Anterior cingulate cortex (tissue), 58 donors: ENCODE measurements at regions not wholly inside any gene's neighbourhood (a gene's known extent, or its start where the extent isn't known, plus 50 kb on each side); places are given as distances from the start of the nearest gene placed in this dataset.
"Not testable (repeated sequence)": the region's sequence is repeated elsewhere in the genome, so short reads cannot be mapped to it uniquely, and the experiment has no call there.

Experiments
- DNase-seq, 58 donors: peaks; one replicate each; lab custom pipeline; 2025; lab: John Stamatoyannopoulos, UW

- no peak for DNase-seq
These were observed 471.4 kb upstream of the SLC35B3 start for GRCh38 chr6:8906699-8907098.

DNA sequence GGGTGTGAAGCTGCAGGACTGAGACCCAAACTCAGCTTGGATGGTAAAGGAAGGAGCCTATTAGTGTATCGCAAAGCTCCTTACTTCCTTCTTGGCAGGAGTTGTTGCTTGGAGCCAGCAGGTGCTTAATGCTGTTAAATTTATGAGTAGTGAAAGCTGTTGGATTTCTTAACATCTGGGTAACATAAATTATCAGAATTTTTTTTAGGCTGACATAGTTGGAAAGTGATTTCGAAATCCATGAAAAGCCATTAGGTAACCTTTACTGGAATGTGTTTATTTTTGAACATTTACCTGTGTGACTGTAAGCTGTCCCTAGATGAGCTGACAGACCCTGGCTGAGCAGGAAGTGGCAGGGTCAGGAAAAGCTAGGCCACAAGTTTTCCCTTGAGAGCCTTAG lies 470.4 kb upstream of the SLC35B3 start:
- no peak for DNase-seq

- no peak for DNase-seq
These were observed 469.4 kb upstream of the SLC35B3 start for GRCh38 chr6:8904754-8905153.

DNA sequence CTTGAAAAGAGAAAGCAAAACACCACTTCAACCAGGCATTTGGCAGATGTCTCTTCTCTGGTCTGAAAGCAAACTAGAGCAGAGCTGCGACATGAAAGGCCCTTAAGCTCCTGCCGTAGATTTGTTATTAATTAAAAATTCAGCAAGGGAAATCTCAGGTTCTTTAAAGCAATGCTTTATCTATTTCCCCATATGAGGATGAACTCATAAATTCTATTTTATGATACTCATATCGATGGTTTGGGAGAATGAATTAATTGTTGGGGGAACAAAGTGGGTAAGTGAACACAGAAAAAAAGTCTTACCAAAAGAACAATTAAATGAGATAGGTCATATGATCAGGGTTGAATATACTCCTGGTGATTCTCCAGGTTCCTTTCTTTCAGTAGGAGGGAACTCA lies 464.7 kb upstream of the SLC35B3 start:
- no peak for DNase-seq

GRCh38 chr6:8889514-8889913 lies 454.2 kb upstream of the SLC35B3 start:
- DNase-seq: no peak

DNA sequence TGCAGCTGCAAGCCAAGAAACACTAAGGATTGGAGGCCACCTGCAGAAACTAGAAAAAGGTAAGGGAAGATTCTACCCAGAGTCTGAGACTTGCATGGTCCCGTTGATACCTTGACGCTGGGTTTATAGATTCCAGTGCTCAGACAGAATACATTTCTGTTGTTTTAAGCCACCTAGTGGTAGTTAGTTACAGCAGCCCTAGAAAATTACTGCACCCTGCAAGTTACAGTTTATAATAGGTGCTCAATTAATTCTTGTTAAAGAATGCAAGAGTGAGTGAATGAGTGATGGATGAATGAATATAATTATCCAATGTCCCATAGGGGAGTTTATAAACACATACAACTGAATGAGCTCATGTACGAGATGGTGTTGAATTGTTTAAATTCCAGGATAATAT lies 453.1 kb upstream of the SLC35B3 start:
- DNase-seq: no peak

DNA sequence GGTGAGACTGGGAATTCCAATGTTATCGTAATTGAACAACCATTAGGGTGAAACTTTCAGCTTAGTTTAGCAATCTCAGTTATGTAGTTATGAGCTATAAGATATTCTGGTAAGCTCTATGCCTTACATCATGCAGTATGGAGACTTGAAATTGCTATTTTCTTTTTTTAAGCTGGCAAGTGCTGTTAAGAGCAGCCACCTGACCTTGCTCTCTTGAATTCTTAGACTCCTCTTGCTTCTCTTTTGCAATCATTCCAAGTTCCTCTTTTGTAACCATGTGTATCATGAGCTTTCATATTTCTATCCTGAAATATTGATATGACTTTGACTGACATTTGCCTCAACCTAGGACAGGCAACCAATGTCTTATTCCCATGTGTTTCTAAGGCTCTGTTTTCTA lies 446.3 kb upstream of the SLC35B3 start:
- no peak for DNase-seq

GRCh38 chr6:8879334-8879733 lies 444.0 kb upstream of the SLC35B3 start:
- DNase-seq: no peak

GRCh38 chr6:8875986-8876385 lies 440.6 kb upstream of the SLC35B3 start:
- no peak for DNase-seq

DNA sequence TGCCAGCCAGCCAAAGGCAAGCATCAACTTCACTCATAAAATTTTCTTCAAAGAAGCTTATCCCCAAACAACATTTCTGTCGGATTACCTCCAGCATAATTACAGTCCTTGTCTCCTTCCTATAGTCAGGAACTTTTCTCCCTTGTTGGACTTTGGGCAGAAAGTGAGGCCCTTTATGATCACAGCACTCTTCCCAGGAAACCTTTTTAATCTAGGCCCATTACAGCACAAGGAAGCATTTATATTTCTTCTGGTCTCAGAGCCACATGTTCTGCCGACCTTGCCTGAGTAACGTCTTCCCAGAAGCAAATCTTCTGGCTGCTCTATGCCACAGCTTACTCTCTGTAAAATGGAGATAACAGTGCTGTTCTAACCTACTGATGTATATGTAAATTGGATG lies 437.2 kb upstream of the SLC35B3 start:
- no peak for DNase-seq

DNA sequence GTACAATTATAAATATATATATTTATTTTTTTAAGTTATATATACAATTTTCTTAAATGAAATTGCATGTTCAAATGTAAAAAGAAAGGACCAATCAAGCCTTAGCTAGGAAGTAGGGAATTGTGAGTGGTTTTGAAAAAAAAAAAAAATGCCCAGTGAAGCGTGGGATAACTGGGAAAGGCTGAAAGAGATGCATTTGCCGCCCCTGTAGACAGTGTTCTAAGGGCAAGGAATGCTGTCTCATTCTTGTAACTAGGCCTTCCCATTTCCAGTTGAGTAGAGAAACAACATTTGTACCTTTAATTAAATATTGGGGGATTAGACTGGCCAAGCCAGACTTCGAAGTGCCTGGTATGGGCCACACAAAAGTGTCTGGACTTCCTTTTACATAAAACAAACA lies 430.1 kb upstream of the SLC35B3 start:
- DNase-seq: no peak

GRCh38 chr6:8860671-8861070 lies 425.3 kb upstream of the SLC35B3 start:
- no peak for DNase-seq

- no peak for DNase-seq
These were observed 424.2 kb upstream of the SLC35B3 start for GRCh38 chr6:8859501-8859900.

- DNase-seq: no peak
These were observed 423.5 kb upstream of the SLC35B3 start for GRCh38 chr6:8858854-8859331.

- DNase-seq: no peak
These were observed 421.8 kb upstream of the SLC35B3 start for GRCh38 chr6:8857160-8857559.

- no peak for DNase-seq
These were observed 420.1 kb upstream of the SLC35B3 start for GRCh38 chr6:8855411-8855810.

GRCh38 chr6:8852332-8852731 lies 417.0 kb upstream of the SLC35B3 start:
- DNase-seq: no peak

GRCh38 chr6:8846680-8847079 lies 411.3 kb upstream of the SLC35B3 start:
- DNase-seq: not testable (repeated sequence)

DNA sequence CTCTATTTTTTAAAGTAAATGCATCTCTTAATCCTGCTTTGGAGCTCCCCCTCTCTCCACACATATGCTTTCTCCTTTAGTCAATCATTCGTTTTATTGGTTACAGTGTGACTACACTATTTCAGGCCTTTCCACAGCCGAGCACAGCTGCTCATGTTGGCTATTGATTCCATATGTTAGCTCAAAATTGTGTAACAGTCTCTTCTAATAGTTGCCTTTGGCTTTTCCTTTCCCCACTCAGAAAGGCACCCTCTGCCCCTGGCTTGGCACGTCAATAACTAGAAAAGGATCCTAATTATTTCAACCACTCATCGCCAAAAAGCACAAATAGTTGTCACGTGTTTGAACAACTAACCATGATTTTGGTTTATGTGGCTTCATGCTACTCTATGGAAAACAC lies 410.3 kb upstream of the SLC35B3 start:
- no peak for DNase-seq

- DNase-seq: no peak
These were observed 409.6 kb upstream of the SLC35B3 start for GRCh38 chr6:8844968-8845367.

DNA sequence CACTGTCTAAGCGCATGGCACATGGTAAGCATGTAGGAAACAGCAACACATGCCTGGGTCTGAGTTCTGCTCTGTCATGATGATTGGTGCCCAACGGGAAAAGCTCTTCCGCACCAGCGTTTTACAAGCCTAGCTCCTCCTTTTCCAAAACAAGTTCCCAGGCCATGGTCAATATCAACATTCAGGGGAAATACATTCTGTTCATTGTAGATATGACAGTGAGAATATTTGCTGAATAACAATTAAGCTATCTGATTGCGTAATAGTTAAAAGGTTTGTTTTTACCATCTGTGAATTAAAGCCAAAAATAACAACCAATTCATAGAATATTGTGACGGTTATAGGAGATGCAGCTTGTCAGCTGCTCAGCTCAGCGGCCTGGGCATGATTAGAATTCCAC lies 404.3 kb upstream of the SLC35B3 start:
- DNase-seq: no peak

DNA sequence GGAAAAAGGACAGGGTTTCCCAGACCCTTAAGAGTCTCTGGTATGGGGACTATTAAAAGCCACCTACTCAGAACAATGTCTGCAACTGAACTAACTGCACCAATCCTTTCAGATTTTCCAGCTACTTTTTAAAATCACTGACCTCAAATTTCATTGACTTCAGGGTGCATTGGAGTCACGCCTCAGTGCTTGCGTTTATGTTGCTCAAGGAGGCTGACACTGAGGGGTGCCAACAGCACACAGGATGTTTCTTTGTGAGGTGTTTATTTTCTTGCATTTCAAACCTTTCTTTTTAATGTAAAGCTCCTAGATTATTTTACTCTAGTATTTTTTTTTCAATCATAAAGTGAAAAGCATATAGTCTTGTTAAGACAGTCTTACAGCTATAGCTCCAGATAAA lies 402.0 kb upstream of the SLC35B3 start:
- no peak for DNase-seq

DNA sequence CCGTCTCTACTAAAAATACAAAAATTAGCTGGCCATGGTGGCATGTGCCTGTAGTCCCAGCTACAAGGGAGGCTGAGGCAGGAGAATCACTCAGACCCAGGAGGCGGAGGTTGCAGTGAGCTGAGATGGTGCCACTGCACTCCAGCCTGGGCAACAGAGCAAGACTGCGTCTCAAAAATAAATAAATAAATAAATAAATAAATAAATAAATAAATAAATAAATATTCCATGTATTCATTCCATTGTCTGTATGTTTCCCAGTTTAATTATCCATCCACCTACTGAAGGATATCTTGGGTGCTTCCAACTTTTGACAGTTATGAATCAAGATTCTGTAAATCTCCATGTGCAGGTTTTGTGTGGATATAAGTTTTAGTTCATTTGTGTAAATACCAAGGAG lies 397.4 kb upstream of the SLC35B3 start:
- not testable (repeated sequence) for DNase-seq
